Natural killer cell treated with Interleukin-12 subunit alpha and Interleukin-12 subunit beta and Interleukin-15 and Interleukin-18, amount 100 ng/mL, for 72 hours (primary cell): ENCODE measurements at regions not wholly inside any gene's neighbourhood (a gene's known extent, or its start where the extent isn't known, plus 50 kb on each side); places are given as distances from the start of the nearest gene placed in this dataset.
"Not testable (repeated sequence)": the region's sequence is repeated elsewhere in the genome, so short reads cannot be mapped to it uniquely, and the experiment has no call there.

Experiments
- ATAC-seq, 2 donors: fragments of 150-1000 bp; cut with Tn5 transposase in 1 of 2; sonication (Bioruptor Pico), chemical (Tn5 transposase) in 1 of 2; 2 replicates each; pipeline ENCODE4 v1.10.0; 2021
- DNase-seq: peaks from one replicate; pipeline ENCODE4 v3.0.0; 2022; ENCODE audit warnings: low spot score
- H3K27ac Mint-ChIP-seq, 2 donors: 1 replicate in 1 of 2; 2 replicates in 1 of 2; pipeline ENCODE4 v1.8.0; 2022; ENCODE audit warnings: mixed read lengths in 2 of 2, mild to moderate bottlenecking in 1 of 2, moderate library complexity in 1 of 2
- H3K27me3 Mint-ChIP-seq, 2 donors: 1 replicate in 1 of 2; 2 replicates in 1 of 2; pipeline ENCODE4 v1.8.0; 2022; ENCODE audit warnings: mixed read lengths in 2 of 2
- H3K36me3 Mint-ChIP-seq: one replicate; pipeline ENCODE4 v1.8.0; 2022; ENCODE audit warnings: mixed read lengths
- H3K4me1 Mint-ChIP-seq, 2 donors: 1 replicate in 1 of 2; 2 replicates in 1 of 2; pipeline ENCODE4 v1.8.0; 2022; ENCODE audit warnings: low read depth in 2 of 2, mixed read lengths in 2 of 2, mild to moderate bottlenecking in 1 of 2
- H3K4me3 Mint-ChIP-seq: one replicate; pipeline ENCODE4 v1.8.0; 2022; ENCODE audit warnings: mixed read lengths
- H3K9me3 Mint-ChIP-seq: 2 replicates; pipeline ENCODE4 v1.8.0; 2022; ENCODE audit warnings: mixed read lengths

DNA sequence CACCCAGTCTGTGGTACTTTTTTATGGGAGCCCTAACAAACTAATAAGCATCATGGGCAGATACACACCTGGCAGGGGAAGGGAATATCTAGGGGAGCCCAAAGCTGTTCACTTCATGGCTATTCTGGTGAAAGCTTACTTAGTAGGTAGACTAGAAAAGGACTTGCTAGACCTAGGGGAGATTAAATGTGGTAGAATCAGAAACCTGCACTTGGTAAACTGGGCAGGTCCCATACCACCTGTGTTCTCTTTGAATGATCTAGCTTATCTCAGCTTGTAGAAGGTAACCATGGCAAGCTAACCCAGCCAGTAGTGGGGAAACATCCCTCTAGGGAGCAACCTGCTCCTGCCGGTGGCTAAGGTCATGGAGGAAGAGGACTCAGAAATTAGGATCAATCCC lies 113.9 kb upstream of the TMTC4 start:
- peaks cover 28 to 32% of the 10 kb centered on the region in 2 donors for H3K27me3 Mint-ChIP-seq
- H3K4me1 Mint-ChIP-seq, result peaks cover 0 to 13% of the 10 kb centered on the region in 2 donors
- no peak for DNase-seq
- H3K9me3 Mint-ChIP-seq, result peaks cover 4% of the 10 kb centered on the region
- no peaks in the 10 kb centered on the region for H3K36me3 Mint-ChIP-seq
- no peak overlapping the region for H3K4me3 Mint-ChIP-seq
- ATAC-seq, result no peak
- no peak overlapping the region for H3K27ac Mint-ChIP-seq

GRCh38 chr13:100787899-100788298 lies 113.3 kb upstream of the TMTC4 start:
- no peak overlapping the region for H3K4me3 Mint-ChIP-seq
- H3K4me1 Mint-ChIP-seq, result peaks cover 0 to 13% of the 10 kb centered on the region in 2 donors
- DNase-seq (no peak), ATAC-seq (no peak)
- peaks cover 4% of the 10 kb centered on the region for H3K9me3 Mint-ChIP-seq
- peaks cover 28 to 32% of the 10 kb centered on the region in 2 donors for H3K27me3 Mint-ChIP-seq
- no peaks in the 10 kb centered on the region for H3K36me3 Mint-ChIP-seq
- H3K27ac Mint-ChIP-seq, result no peak overlapping the region

DNA sequence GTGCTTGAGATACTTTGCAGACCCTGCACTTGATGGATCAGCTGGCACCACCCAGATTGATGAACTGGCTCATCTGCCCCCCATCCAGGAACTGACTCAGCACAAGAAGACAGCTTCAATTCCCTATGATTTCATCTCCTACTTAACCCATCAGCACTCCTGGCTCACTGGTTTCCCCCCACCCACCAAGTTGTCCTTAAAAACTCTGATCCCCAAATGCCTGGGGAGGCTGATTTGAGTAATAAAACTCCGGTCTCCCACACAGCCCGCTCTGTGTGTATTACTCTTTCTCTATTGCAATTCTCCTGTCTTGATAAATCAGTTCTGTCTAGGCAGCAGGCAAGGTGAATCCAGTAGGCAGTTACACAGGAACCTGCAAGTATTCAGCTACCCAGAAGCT lies 102.1 kb upstream of the TMTC4 start:
- peaks cover 9 to 14% of the 10 kb centered on the region in 2 donors for H3K27me3 Mint-ChIP-seq
- H3K4me1 Mint-ChIP-seq, ATAC-seq, H3K36me3 Mint-ChIP-seq, H3K9me3 Mint-ChIP-seq, DNase-seq, H3K4me3 Mint-ChIP-seq, H3K27ac Mint-ChIP-seq: not testable (repeated sequence)

DNA sequence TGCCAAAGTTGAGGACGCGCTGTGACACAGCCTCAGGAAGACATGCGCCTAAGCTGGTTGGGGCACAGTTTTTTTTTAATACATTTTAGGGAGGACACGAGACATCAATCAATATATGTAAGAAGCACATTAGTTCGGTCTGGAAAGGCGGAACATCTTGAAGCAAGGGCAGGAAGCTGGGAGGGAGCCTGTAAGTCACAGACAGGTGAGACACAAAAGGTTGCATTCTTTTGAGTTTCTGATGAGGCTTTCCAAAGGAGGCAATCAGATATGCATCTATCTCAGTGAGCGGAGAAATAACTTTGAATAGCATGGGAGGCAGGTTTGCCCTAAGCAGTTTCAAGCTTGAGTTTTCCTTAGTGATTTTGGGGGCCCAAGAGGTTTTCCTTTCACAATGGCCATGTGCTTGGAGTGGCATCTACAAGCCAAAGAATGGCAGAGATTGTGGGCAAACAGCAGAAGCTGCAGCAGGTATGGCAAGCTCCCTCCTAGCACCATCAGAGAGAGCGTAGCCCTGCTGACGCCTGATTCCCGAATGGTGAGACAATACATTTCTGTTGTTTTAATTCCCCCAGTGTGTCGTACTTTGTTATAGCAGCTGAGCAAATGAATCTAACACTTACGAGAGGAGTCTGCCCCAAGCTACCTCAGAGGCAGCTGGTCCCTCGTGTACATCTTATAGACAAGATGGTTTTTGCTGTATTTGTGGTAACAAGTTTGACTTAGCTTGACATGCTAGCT lies 99.5 kb upstream of the TMTC4 start:
- no peak for ATAC-seq
- H3K4me1 Mint-ChIP-seq, result peaks cover 0 to 3% of the 10 kb centered on the region in 2 donors
- H3K4me3 Mint-ChIP-seq, result no peak overlapping the region
- H3K36me3 Mint-ChIP-seq, result no peaks in the 10 kb centered on the region
- peaks cover 9% of the 10 kb centered on the region in 2 donors for H3K27me3 Mint-ChIP-seq
- DNase-seq, result no peak
- H3K27ac Mint-ChIP-seq, result no peak overlapping the region
- peaks cover 3% of the 10 kb centered on the region for H3K9me3 Mint-ChIP-seq

DNA sequence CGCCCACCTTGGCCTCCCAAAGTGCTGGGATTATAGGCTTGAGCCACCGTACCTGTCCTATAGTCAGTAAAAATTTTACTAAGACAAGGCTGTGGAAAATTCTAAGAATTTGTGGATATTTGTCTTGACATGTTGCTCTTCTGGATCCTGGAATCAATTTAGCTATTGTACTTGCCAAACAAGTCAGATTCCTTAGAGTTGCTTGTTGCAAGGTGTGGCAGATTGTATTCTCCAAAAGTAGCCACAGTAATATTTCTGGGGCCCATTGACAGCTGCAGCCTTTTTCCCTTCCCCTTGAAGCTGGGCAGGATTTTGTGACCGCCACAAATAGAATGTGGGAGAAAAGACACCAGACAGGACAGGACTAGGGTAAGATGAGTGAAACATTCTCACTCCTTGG lies 98.8 kb upstream of the TMTC4 start:
- H3K4me1 Mint-ChIP-seq, result peaks cover 0 to 3% of the 10 kb centered on the region in 2 donors
- H3K9me3 Mint-ChIP-seq, result peaks cover 3% of the 10 kb centered on the region
- H3K27me3 Mint-ChIP-seq, result peaks cover 9% of the 10 kb centered on the region in 2 donors
- no peak overlapping the region for H3K4me3 Mint-ChIP-seq
- H3K27ac Mint-ChIP-seq, result no peak overlapping the region
- no peaks in the 10 kb centered on the region for H3K36me3 Mint-ChIP-seq
- ATAC-seq (no peak), DNase-seq (no peak)

DNA sequence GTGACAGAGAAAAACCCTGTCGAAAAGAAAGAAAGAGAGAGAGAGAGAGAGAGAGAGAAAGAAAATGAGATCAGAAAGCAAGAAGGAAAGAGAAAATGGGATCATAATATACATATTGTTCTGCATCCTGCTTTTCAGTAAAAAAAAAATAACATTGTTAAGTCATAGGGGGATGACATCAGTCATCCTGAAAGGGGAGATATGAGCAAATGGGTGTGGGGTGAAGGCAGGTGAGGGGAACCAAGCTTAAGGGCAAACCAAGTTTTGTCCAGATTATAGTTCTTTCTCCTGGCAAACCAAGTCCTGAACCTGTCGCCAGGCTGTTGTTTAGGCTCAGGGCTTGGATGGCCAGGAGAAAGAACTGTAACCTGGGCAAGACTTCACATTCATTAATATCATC lies 92.6 kb upstream of the TMTC4 start:
- Mint-ChIP-seq H3K4me1 (peaks cover 0 to 6% of the 10 kb centered on the region in 2 donors), H3K36me3 (no peaks in the 10 kb centered on the region), H3K4me3 (no peak overlapping the region), H3K27me3 (peaks cover 0 to 5% of the 10 kb centered on the region in 2 donors), H3K27ac (no peak overlapping the region), H3K9me3 (no peaks in the 10 kb centered on the region)
- ATAC-seq (no peak), DNase-seq (no peak)

- not testable (repeated sequence) for H3K4me3 Mint-ChIP-seq, DNase-seq, H3K27ac Mint-ChIP-seq, H3K36me3 Mint-ChIP-seq, ATAC-seq, H3K27me3 Mint-ChIP-seq, H3K4me1 Mint-ChIP-seq, H3K9me3 Mint-ChIP-seq
Measured at GRCh38 chr13:100766570-100766969, 92.0 kb upstream of the TMTC4 start.

- H3K4me3 Mint-ChIP-seq, result no peak overlapping the region
- DNase-seq, result no peak
- H3K4me1 Mint-ChIP-seq, result peaks cover 0 to 6% of the 10 kb centered on the region in 2 donors
- no peaks in the 10 kb centered on the region for H3K9me3 Mint-ChIP-seq
- peaks cover 0 to 6% of the 10 kb centered on the region in 2 donors for H3K27me3 Mint-ChIP-seq
- H3K27ac Mint-ChIP-seq, result no peak overlapping the region
- H3K36me3 Mint-ChIP-seq, result no peaks in the 10 kb centered on the region
- ATAC-seq, result no peak
Measured at GRCh38 chr13:100764937-100765336, 90.3 kb upstream of the TMTC4 start.

DNA sequence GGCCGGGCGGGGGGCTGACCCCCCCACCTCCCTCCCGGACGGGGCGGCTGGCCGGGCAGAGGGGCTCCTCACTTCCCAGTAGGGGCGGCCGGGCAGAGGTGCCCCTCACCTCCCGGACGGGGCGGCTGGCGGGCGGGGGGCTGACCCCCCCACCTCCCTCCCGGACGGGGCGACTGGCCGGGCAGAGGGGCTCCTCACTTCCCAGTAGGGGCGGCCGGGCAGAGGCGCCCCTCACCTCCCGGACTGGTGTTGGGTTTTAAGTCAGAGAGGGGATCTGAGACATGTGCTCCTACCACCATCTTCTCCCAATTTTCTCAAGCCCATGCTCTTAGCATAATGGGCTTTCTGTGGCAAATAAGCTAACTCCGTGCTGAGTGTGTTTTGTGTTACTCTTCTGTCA lies 87.5 kb upstream of the TMTC4 start:
- ATAC-seq, DNase-seq, H3K4me1 Mint-ChIP-seq, H3K27ac Mint-ChIP-seq, H3K4me3 Mint-ChIP-seq, H3K36me3 Mint-ChIP-seq, H3K9me3 Mint-ChIP-seq: not testable (repeated sequence)
- H3K27me3 Mint-ChIP-seq, result peaks cover 0 to 12% of the 10 kb centered on the region in 2 donors

- ATAC-seq, result no peak
Measured at GRCh38 chr13:100755891-100756290, 81.3 kb upstream of the TMTC4 start.

DNA sequence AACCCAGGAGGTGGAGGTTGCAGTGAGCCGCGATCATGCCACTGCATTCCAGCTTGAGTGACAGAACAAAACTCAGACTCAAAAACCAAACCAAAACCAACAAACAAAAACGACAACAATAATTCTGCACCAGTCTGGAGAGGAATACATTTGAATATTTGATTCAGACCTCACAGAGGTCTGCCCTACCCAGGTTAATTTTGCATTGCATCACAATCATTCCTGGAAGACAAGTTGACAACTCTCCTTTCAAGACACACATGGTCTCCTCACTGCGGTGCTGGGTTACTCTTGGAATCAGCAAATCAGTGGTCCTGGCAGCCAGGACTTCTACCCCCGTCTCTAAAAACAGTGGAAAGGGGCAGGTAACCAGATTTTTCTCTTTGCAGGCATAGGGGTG lies 79.9 kb upstream of the TMTC4 start:
- DNase-seq (no peak), ATAC-seq (no peak)
- Mint-ChIP-seq H3K27ac (no peak overlapping the region), H3K9me3 (no peaks in the 10 kb centered on the region), H3K4me3 (no peak overlapping the region), H3K27me3 (peaks cover 5 to 7% of the 10 kb centered on the region in 2 donors), H3K4me1 (no peaks in the 10 kb centered on the region), H3K36me3 (no peaks in the 10 kb centered on the region)

More at GRCh38 chr13:100755891-100756290, 81.3 kb upstream of the TMTC4 start:
- Mint-ChIP-seq H3K27me3 (peaks cover 7% of the 10 kb centered on the region in 2 donors), H3K36me3 (no peaks in the 10 kb centered on the region), H3K4me1 (no peaks in the 10 kb centered on the region), H3K4me3 (no peak overlapping the region), H3K27ac (no peak overlapping the region), H3K9me3 (no peaks in the 10 kb centered on the region)
- DNase-seq, result no peak

- H3K27ac Mint-ChIP-seq, result no peak overlapping the region
- no peaks in the 10 kb centered on the region for H3K9me3 Mint-ChIP-seq
- ATAC-seq (no peak), DNase-seq (no peak)
- H3K36me3 Mint-ChIP-seq, result no peaks in the 10 kb centered on the region
- H3K27me3 Mint-ChIP-seq, result peaks cover 3 to 7% of the 10 kb centered on the region in 2 donors
- H3K4me3 Mint-ChIP-seq, result no peak overlapping the region
- no peaks in the 10 kb centered on the region for H3K4me1 Mint-ChIP-seq
Measured at GRCh38 chr13:100753376-100753775, 78.8 kb upstream of the TMTC4 start.

GRCh38 chr13:100751826-100752225 lies 77.2 kb upstream of the TMTC4 start:
- H3K9me3 Mint-ChIP-seq, result no peaks in the 10 kb centered on the region
- H3K36me3 Mint-ChIP-seq, result no peaks in the 10 kb centered on the region
- ATAC-seq (no peak), DNase-seq (no peak)
- H3K4me1 Mint-ChIP-seq, result no peaks in the 10 kb centered on the region
- peaks cover 6 to 7% of the 10 kb centered on the region in 2 donors for H3K27me3 Mint-ChIP-seq
- H3K4me3 Mint-ChIP-seq, result no peak overlapping the region
- H3K27ac Mint-ChIP-seq, result no peak overlapping the region

DNA sequence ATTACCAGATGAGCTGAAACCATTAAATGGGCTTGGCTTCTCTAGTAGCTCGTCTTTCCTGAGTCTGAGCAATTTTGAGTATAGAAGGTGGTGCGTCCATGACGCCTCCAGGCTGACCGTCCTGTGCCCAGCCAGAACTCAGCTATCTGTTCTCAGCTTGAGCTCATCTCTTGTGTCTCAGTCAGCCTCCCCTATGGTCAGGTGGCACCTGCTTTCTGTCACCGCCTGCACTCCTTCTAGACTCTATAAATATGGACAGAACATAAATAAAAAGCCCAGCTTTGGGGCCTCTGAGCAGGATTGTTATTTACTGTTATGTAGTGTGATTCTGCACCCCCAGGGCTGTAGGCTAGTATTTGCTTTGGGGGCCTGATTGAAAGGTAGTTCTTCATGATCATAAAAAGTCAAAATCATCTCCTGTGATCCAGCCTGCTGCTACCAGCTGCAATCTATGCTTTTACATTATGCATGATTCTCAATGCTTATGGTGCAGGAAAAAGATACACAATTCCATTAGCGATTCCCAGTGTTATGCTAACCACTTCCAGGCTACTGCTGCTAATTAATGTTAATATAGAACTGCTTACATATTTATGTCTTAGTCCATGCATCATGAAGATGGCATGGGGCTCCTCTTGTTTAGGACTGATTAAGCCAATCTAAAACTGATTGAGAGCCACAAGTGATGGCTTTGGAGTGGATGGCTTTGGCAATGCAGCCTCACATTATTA lies 72.5 kb upstream of the TMTC4 start:
- peaks cover 18 to 31% of the 10 kb centered on the region in 2 donors for H3K27me3 Mint-ChIP-seq
- H3K27ac Mint-ChIP-seq, result no peak overlapping the region
- no peaks in the 10 kb centered on the region for H3K4me1 Mint-ChIP-seq
- no peaks in the 10 kb centered on the region for H3K36me3 Mint-ChIP-seq
- no peak for DNase-seq
- ATAC-seq, result no peak
- no peaks in the 10 kb centered on the region for H3K9me3 Mint-ChIP-seq
- H3K4me3 Mint-ChIP-seq, result no peak overlapping the region
